ENCODE measurements at regions not wholly inside any gene's neighbourhood (a gene's known extent, or its start where the extent isn't known, plus 50 kb on each side); places are given as distances from the start of the nearest gene placed in this dataset.
"Not testable (repeated sequence)": the region's sequence is repeated elsewhere in the genome, so short reads cannot be mapped to it uniquely, and the experiment has no call there.

- not testable (repeated sequence) for TF ChIP-seq EZH2phosphoT487 (IDR thresholded peaks at IDR 0.05; ENCODE audit: borderline replicate concordance, low read length); CTCF (conservative IDR thresholded peaks at IDR 0.05; ENCODE audit: low read depth, low read length); EZH2 (IDR thresholded peaks at IDR 0.05; ENCODE audit: low read length, unreplicated experiment)
Measured at GRCh38 chr22:48912356-48913066, 915.2 kb downstream of the BRD1 start.

Measured in PC-3 (cell line).